ENCODE measurements at regions not wholly inside any gene's neighbourhood (a gene's known extent, or its start where the extent isn't known, plus 50 kb on each side); places are given as distances from the start of the nearest gene placed in this dataset.

GRCh38 chr10:36581237-36581636, 544.2 kb upstream of the ANKRD30A start:
- TF ChIP-seq, protein P1, sequence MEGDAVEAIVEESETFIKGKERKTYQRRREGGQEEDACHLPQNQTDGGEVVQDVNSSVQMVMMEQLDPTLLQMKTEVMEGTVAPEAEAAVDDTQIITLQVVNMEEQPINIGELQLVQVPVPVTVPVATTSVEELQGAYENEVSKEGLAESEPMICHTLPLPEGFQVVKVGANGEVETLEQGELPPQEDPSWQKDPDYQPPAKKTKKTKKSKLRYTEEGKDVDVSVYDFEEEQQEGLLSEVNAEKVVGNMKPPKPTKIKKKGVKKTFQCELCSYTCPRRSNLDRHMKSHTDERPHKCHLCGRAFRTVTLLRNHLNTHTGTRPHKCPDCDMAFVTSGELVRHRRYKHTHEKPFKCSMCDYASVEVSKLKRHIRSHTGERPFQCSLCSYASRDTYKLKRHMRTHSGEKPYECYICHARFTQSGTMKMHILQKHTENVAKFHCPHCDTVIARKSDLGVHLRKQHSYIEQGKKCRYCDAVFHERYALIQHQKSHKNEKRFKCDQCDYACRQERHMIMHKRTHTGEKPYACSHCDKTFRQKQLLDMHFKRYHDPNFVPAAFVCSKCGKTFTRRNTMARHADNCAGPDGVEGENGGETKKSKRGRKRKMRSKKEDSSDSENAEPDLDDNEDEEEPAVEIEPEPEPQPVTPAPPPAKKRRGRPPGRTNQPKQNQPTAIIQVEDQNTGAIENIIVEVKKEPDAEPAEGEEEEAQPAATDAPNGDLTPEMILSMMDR (conservative IDR thresholded peaks at IDR 0.05): no peak
- TF ChIP-seq EZH2 (IDR thresholded peaks at IDR 0.05; ENCODE audit: low read depth): no peak
